CD4-positive, alpha-beta memory T cell (primary cell): ENCODE measurements at regions not wholly inside any gene's neighbourhood (a gene's known extent, or its start where the extent isn't known, plus 50 kb on each side); places are given as distances from the start of the nearest gene placed in this dataset.

Experiments
- CTCF ChIA-PET: fragments of 350-600 bp; sonication (Branson Sonifier 250); formaldehyde crosslinking; loops from one replicate; lab custom pipeline; 2021; ENCODE audit warnings: inconsistent platforms; ENCODE audit not compliant: partially characterized antibody; lab: Charles Lee
- POLR2A ChIA-PET: fragments of 350-600 bp; sonication (Branson Sonifier 250); formaldehyde crosslinking; loops from one replicate; lab custom pipeline; 2021; ENCODE audit not compliant: partially characterized antibody; lab: Charles Lee
- DNase-seq, 5 donors: peaks; one replicate each; pipeline versions ENCODE4 v3.0.0 to v3.0.0-alpha.2; 2020 to 2022; ENCODE audit warnings: mixed read lengths in 1 of 5
- H3K27ac ChIP-seq: one replicate; pipeline ENCODE4 v1.7.0; 2013; ENCODE audit warnings: low read depth, low read length
- H3K27me3 ChIP-seq: 2 replicates; pipeline ENCODE4 v1.7.0; 2013; ENCODE audit warnings: mild to moderate bottlenecking, low read length, moderate library complexity; ENCODE audit not compliant: insufficient read depth
- H3K36me3 ChIP-seq: 2 replicates; pipeline ENCODE4 v1.7.0; 2013; ENCODE audit warnings: mild to moderate bottlenecking, low read length, moderate library complexity; ENCODE audit not compliant: insufficient read depth
- H3K4me1 ChIP-seq: 2 replicates; pipeline ENCODE4 v1.7.0; 2013; ENCODE audit warnings: mild to moderate bottlenecking, low read length, moderate library complexity; ENCODE audit not compliant: insufficient read depth
- H3K4me3 ChIP-seq, 2 donors: one replicate each; pipeline ENCODE4 v1.7.0; 2013; ENCODE audit warnings: low read length in 2 of 2, mild to moderate bottlenecking in 1 of 2
- H3K9me3 ChIP-seq, 2 donors: one replicate each; pipeline ENCODE4 v1.7.0; 2013; ENCODE audit warnings: low read length in 2 of 2, control low read depth in 1 of 2; ENCODE audit not compliant: control insufficient read depth in 1 of 2
- H3K27ac Mint-ChIP-seq, 7 donors: one replicate each; pipeline ENCODE4 v1.8.0; 2020 to 2021; ENCODE audit warnings: mixed read lengths in 7 of 7, mild to moderate bottlenecking in 6 of 7, inconsistent platforms in 3 of 7, moderate library complexity in 3 of 7
- H3K27me3 Mint-ChIP-seq, 2 donors: one replicate each; pipeline ENCODE4 v1.8.0; 2020 to 2021; ENCODE audit warnings: mixed read lengths in 2 of 2
- H3K36me3 Mint-ChIP-seq, 2 donors: one replicate each; pipeline ENCODE4 v1.8.0; 2020 to 2021; ENCODE audit warnings: mixed read lengths in 2 of 2, inconsistent platforms in 1 of 2, mild to moderate bottlenecking in 1 of 2
- H3K4me1 Mint-ChIP-seq, 4 donors: one replicate each; pipeline ENCODE4 v1.8.0; 2020 to 2021; ENCODE audit warnings: mixed read lengths in 4 of 4, mild to moderate bottlenecking in 1 of 4
- H3K4me3 Mint-ChIP-seq, 8 donors: one replicate each; pipeline ENCODE4 v1.8.0; 2020 to 2021; ENCODE audit warnings: mixed read lengths in 8 of 8, mild to moderate bottlenecking in 7 of 8, moderate library complexity in 6 of 8, inconsistent platforms in 3 of 8
- H3K9me3 Mint-ChIP-seq, 8 donors: one replicate each; pipeline ENCODE4 v1.8.0; 2020 to 2021; ENCODE audit warnings: mixed read lengths in 8 of 8, mild to moderate bottlenecking in 5 of 8, inconsistent platforms in 3 of 8, moderate library complexity in 1 of 8
- intact Hi-C: fragments of 100-400 bp; cut with micrococcal nuclease; formaldehyde crosslinking; loops from one replicate; pipeline ENCODE4 v1.15.1; 2023

DNA sequence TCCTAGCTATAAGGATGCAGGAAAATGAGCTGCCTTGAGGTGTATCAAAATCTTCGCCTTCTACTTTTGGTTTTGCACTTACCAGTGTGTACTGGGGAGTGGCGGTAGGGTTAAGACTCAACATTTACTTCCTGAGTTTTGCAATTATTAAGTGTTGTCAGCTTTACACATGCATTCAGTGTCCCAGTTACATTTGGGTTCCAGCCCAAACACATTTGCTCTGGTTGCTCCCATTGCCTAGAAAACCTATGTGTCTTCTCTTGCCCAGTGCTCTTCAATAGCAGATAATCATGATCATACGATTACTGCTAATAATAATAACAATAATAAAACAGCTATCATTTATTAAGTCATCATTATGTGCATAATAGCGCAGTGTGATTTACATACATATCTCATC, 241.5 kb upstream of the PAPPA start:
- Histone ChIP-seq H3K4me1 (no peaks in the 10 kb centered on the region), H3K9me3 (no peaks in the 10 kb centered on the region), H3K27me3 (no peaks in the 10 kb centered on the region), H3K27ac (no peak overlapping the region), H3K4me3 (no peak overlapping the region), H3K36me3 (no peaks in the 10 kb centered on the region)
- H3K4me1 Mint-ChIP-seq: no peaks in the 10 kb centered on the region
- intact Hi-C loops: no loop called here
- peaks cover 2% of the 10 kb centered on the region in 2 donors for H3K27me3 Mint-ChIP-seq
- H3K9me3 Mint-ChIP-seq: peaks cover 0 to 10% (median 1%) of the 10 kb centered on the region in 8 donors
- H3K4me3 Mint-ChIP-seq: no peak overlapping the region
- no peaks in the 10 kb centered on the region for H3K36me3 Mint-ChIP-seq
- CTCF ChIA-PET: no interaction called here
- DNase-seq: no peak
- POLR2A ChIA-PET: no interaction called here
- no peak overlapping the region for H3K27ac Mint-ChIP-seq

DNA sequence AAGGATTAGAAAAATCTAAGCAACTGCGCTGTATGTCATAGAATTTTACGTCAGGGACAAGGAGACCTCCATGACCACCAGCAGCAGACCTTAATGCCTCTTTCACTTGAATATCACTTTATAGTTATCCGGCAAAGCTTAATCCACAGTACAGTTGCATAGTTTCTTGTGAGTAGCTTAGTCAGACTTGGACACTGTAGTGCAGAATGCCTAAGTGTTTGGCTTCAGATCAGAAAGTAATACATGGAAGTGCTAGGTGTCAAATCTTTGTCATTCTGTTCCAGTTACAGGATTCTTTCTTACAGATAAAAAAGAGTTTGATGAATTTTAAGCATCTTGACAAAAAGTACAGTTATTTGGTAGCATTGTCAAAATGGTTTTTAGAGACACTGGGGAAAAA, 239.9 kb upstream of the PAPPA start:
- DNase-seq: no peak
- Histone ChIP-seq H3K9me3 (no peaks in the 10 kb centered on the region), H3K4me1 (no peaks in the 10 kb centered on the region), H3K27me3 (no peaks in the 10 kb centered on the region), H3K4me3 (no peak overlapping the region), H3K27ac (no peak overlapping the region), H3K36me3 (no peaks in the 10 kb centered on the region)
- Mint-ChIP-seq H3K4me1 (no peaks in the 10 kb centered on the region), H3K27ac (no peak overlapping the region), H3K4me3 (no peak overlapping the region), H3K27me3 (peaks cover 2% of the 10 kb centered on the region in 2 donors), H3K9me3 (peaks cover 0 to 11% (median under 1%) of the 10 kb centered on the region in 8 donors), H3K36me3 (no peaks in the 10 kb centered on the region)
- ChIA-PET POLR2A (no interaction called here), CTCF (no interaction called here)
- intact Hi-C loops: no loop called here

GRCh38 chr9:115914291-115914690, 239.3 kb upstream of the PAPPA start:
- no peaks in the 10 kb centered on the region for H3K4me1 ChIP-seq
- H3K36me3 Mint-ChIP-seq: no peaks in the 10 kb centered on the region
- no peaks in the 10 kb centered on the region for H3K9me3 ChIP-seq
- peaks cover 0 to 11% (median 0%) of the 10 kb centered on the region in 8 donors for H3K9me3 Mint-ChIP-seq
- H3K36me3 ChIP-seq: no peaks in the 10 kb centered on the region
- H3K4me3 ChIP-seq: no peak overlapping the region
- H3K27ac Mint-ChIP-seq: no peak overlapping the region
- H3K27me3 Mint-ChIP-seq: peaks cover 2% of the 10 kb centered on the region in 2 donors
- no peaks in the 10 kb centered on the region for H3K27me3 ChIP-seq
- H3K4me1 Mint-ChIP-seq: no peaks in the 10 kb centered on the region
- no peak overlapping the region for H3K27ac ChIP-seq
- POLR2A ChIA-PET: no interaction called here
- no peak for DNase-seq
- intact Hi-C loops: no loop called here
- no peak overlapping the region for H3K4me3 Mint-ChIP-seq
- CTCF ChIA-PET: no interaction called here

DNA sequence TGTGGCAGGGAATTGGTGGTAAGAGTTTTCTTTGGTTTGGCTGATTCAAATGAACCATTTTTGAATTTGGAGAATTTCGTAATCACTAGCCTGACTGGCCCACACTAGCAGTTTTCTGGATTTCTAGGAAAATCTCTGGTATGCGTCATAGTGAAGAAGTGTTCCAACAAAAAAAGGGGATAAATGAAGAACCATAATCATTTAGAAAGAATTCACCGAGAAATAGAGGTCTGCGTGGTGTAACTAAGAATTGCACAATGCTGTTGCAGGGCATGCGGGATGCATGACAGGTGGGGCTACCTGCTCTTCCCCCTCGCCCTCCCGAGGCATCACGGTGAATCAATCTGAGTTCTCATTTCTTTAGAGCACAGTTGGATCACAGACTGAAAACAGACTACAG, 232.3 kb upstream of the PAPPA start:
- Mint-ChIP-seq H3K27ac (no peak overlapping the region), H3K4me1 (peaks cover 0 to 1% (median 0%) of the 10 kb centered on the region in 4 donors), H3K27me3 (peaks cover 0 to 2% of the 10 kb centered on the region in 2 donors), H3K4me3 (no peak overlapping the region), H3K36me3 (no peaks in the 10 kb centered on the region), H3K9me3 (peaks cover 0 to 9% (median 3%) of the 10 kb centered on the region in 8 donors)
- Histone ChIP-seq H3K27ac (no peak overlapping the region), H3K27me3 (no peaks in the 10 kb centered on the region), H3K9me3 (no peaks in the 10 kb centered on the region), H3K36me3 (no peaks in the 10 kb centered on the region), H3K4me3 (no peak overlapping the region), H3K4me1 (no peaks in the 10 kb centered on the region)
- CTCF ChIA-PET: no interaction called here
- no peak for DNase-seq
- intact Hi-C loops: no loop called here
- POLR2A ChIA-PET: no interaction called here

GRCh38 chr9:115922444-115922843, 231.1 kb upstream of the PAPPA start:
- ChIA-PET CTCF (no interaction called here), POLR2A (no interaction called here)
- Histone ChIP-seq H3K4me3 (no peak overlapping the region), H3K27ac (no peak overlapping the region), H3K4me1 (no peaks in the 10 kb centered on the region), H3K9me3 (no peaks in the 10 kb centered on the region), H3K27me3 (no peaks in the 10 kb centered on the region), H3K36me3 (no peaks in the 10 kb centered on the region)
- H3K27ac Mint-ChIP-seq: no peak overlapping the region
- H3K9me3 Mint-ChIP-seq: peaks cover 0 to 4% (median 3%) of the 10 kb centered on the region in 8 donors
- peaks cover 0 to 1% (median 0%) of the 10 kb centered on the region in 4 donors for H3K4me1 Mint-ChIP-seq
- no peak overlapping the region for H3K4me3 Mint-ChIP-seq
- H3K36me3 Mint-ChIP-seq: no peaks in the 10 kb centered on the region
- intact Hi-C loops: no loop called here
- H3K27me3 Mint-ChIP-seq: no peaks in the 10 kb centered on the region
- DNase-seq: no peak

- no peak overlapping the region for H3K27ac Mint-ChIP-seq
- H3K4me3 Mint-ChIP-seq: no peak overlapping the region
- H3K9me3 ChIP-seq: no peaks in the 10 kb centered on the region
- H3K4me3 ChIP-seq: no peak overlapping the region
- H3K4me1 ChIP-seq: no peaks in the 10 kb centered on the region
- POLR2A ChIA-PET: no interaction called here
- H3K9me3 Mint-ChIP-seq: peaks cover 2 to 7% (median 3%) of the 10 kb centered on the region in 8 donors
- no peak for DNase-seq
- H3K27me3 ChIP-seq: no peaks in the 10 kb centered on the region
- peaks cover 0 to 1% (median 0%) of the 10 kb centered on the region in 4 donors for H3K4me1 Mint-ChIP-seq
- H3K36me3 Mint-ChIP-seq: no peaks in the 10 kb centered on the region
- no peaks in the 10 kb centered on the region for H3K27me3 Mint-ChIP-seq
- no peaks in the 10 kb centered on the region for H3K36me3 ChIP-seq
- H3K27ac ChIP-seq: no peak overlapping the region
- intact Hi-C loops: no loop called here
- CTCF ChIA-PET: no interaction called here
Observed at GRCh38 chr9:115923410-115923809, 230.2 kb upstream of the PAPPA start.

- H3K9me3 ChIP-seq: no peaks in the 10 kb centered on the region
- Mint-ChIP-seq H3K36me3 (no peaks in the 10 kb centered on the region), H3K27ac (no peak overlapping the region), H3K4me3 (no peak overlapping the region), H3K4me1 (peaks cover 0 to 1% (median 0%) of the 10 kb centered on the region in 4 donors), H3K27me3 (no peaks in the 10 kb centered on the region), H3K9me3 (peaks cover 2 to 7% (median 3%) of the 10 kb centered on the region in 8 donors)
- intact Hi-C loops: no loop called here
- POLR2A ChIA-PET: no interaction called here
- CTCF ChIA-PET: no interaction called here
- no peak overlapping the region for H3K4me3 ChIP-seq
- H3K4me1 ChIP-seq: no peaks in the 10 kb centered on the region
- no peaks in the 10 kb centered on the region for H3K36me3 ChIP-seq
- no peaks in the 10 kb centered on the region for H3K27me3 ChIP-seq
- no peak for DNase-seq
- no peak overlapping the region for H3K27ac ChIP-seq
Observed at GRCh38 chr9:115923903-115924668, 229.5 kb upstream of the PAPPA start.
